Pancreas (tissue), 10 donors: ENCODE measurements at regions not wholly inside any gene's neighbourhood (a gene's known extent, or its start where the extent isn't known, plus 50 kb on each side); places are given as distances from the start of the nearest gene placed in this dataset.

ENCODE experiments used
- ATAC-seq, 4 donors: fragments of 200-7000 bp; cut with Tn5 transposase; one replicate each; pipeline versions ENCODE4 v1.8.0 to v1.9.1; 2020; ENCODE audit warnings: mild to moderate bottlenecking in 4 of 4, moderate library complexity in 4 of 4
- DNase-seq, 6 donors: peaks; one replicate each; pipeline ENCODE4 v3.0.0-alpha.2; 2020
- FAIRE-seq: peaks from 2 replicates; lab custom pipeline; 2012; peaks lifted over from hg19 to GRCh38; lab: Jason Lieb, UNC
- H3K27ac ChIP-seq, 4 donors: fragments of 200-600 bp; sonication (generic); 1 replicate in 3 of 4; 2 replicates in 1 of 4; pipeline versions ENCODE4 v1.5.0 to v1.8.0; 2020
- H3K27me3 ChIP-seq, 4 donors: fragments of 200-600 bp; one replicate each; pipeline ENCODE4 v1.8.0; 2021
- H3K36me3 ChIP-seq, 3 donors: fragments of 200-600 bp; sonication (generic) in 1 of 3; one replicate each; pipeline versions ENCODE4 v1.5.0 to v1.8.0; 2020 to 2021
- H3K4me1 ChIP-seq, 3 donors: fragments of 200-600 bp; one replicate each; pipeline ENCODE4 v1.8.0; 2021
- H3K4me3 ChIP-seq, 4 donors: fragments of 200-600 bp; sonication (generic) in 2 of 4; one replicate each; pipeline versions ENCODE4 v1.5.0 to v1.8.0; 2020 to 2021
- H3K9me3 ChIP-seq, 4 donors: fragments of 200-600 bp; one replicate each; pipeline ENCODE4 v1.8.0; 2021
- CTCF ChIP-seq, 4 donors: fragments of 200-600 bp; sonication (generic) in 3 of 4; IDR thresholded peaks; one replicate each; pipeline versions ENCODE4 v1.5.0 to v1.8.0; 2021; ENCODE audit warnings: antibody characterized with exemption in 4 of 4
- whole genome bisulfite sequencing, 2 donors: extraction: QIAGEN DNeasy Blood & Tissue Kit; methylation state at CpG; one replicate each; pipeline ENCODE4 v1.1.7; 2013; 5-methylcytosine and 5-hydroxymethylcytosine counted together
- intact Hi-C, 3 donors: fragments of 100-400 bp; cut with DNase I; formaldehyde crosslinking; loops; one replicate each; pipeline versions ENCODE4 v1.11.1 to v1.14.2; 2022
- donor health status: healthy with polysubstance abuse.
- donor health status: DM: no; HTN: no; CAD: no; lungs with moderate emphysema.
- donor health status: DM: no; HTN: no; CAD: no.
- donor health status: control.
- donor health status: control.
- donor health status: Bipolar disorder and iron deficiency.
- donor health status: DM: yes; HTN: yes; CAD: no.
- donor health status: DM: no; HTN: no; CAD: no.
- donor health status: DM: no; HTN: no; CAD: no.
- donor health status: DM: yes; HTN: yes; CAD: no.

DNA sequence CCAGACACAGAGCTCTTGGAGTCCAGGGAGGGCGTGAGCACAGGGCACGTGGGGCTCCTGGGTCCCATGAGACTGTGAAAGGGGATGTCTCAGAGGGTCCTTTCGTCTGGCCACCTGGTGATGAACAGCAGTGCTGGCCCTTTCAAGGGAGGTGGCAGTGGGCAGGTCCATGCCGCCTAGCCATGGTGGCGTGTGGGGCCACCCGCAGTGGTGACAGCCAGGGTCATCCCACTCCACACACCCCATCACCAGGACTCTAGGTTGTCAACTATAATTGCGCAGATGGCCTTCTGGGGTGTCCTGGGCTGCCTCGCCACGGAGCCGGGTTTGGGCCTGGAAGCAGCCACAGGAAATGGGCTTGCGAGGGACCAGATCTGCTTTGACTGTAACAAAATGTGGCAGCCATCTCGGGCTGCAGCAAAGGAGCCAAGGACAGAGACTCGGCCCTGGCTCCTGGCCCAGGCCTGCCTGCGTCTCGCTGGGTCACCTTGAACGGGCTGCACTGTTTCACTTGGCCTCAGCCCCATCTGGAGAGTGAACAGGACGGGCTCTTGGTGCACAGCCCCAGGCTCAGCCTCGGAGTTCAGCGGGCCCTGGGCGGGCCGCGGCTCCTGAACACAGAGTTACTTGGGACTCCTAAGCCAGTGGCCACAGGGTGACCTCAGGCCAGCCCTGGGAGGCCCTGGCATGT, 1350.5 kb downstream of the BRD1 start:
- no peak for TF ChIP-seq CTCF (IDR thresholded peaks at IDR 0.05)
- WGBS, 2 donors = 51 to 56% methylated on average over 21 to 22 of the region's 22 CpGs
- intact Hi-C loops = no loop called here
- Histone ChIP-seq H3K27ac (no peak overlapping the region), H3K4me1 (no peaks in the 10 kb centered on the region), H3K27me3 (no peaks in the 10 kb centered on the region), H3K36me3 (no peaks in the 10 kb centered on the region), H3K4me3 (no peak overlapping the region), H3K9me3 (no peaks in the 10 kb centered on the region)
- DNase-seq = peak in 3 of 6 donors; percentile 19 to 54 (median 21)
- ATAC-seq = peak; percentile 12 to 83 (median 73)
- FAIRE-seq = no peak

- 83 to 94% methylated on average over 5 of the region's 5 CpGs for WGBS, 2 donors
- H3K9me3 ChIP-seq = no peaks in the 10 kb centered on the region
- ATAC-seq = no peak
- peak in 1 of 6 donors; percentile 18 for DNase-seq
- no peak overlapping the region for H3K27ac ChIP-seq
- no peak for FAIRE-seq
- no peaks in the 10 kb centered on the region for H3K36me3 ChIP-seq
- intact Hi-C loops = no loop called here
- H3K4me3 ChIP-seq = no peak overlapping the region
- TF ChIP-seq CTCF (IDR thresholded peaks at IDR 0.05) = no peak
- no peaks in the 10 kb centered on the region for H3K4me1 ChIP-seq
- H3K27me3 ChIP-seq = peaks cover 0 to under 1% (median 0%) of the 10 kb centered on the region in 4 donors
Observed at GRCh38 chr22:48476577-48476976, 1351.1 kb downstream of the BRD1 start.

DNA sequence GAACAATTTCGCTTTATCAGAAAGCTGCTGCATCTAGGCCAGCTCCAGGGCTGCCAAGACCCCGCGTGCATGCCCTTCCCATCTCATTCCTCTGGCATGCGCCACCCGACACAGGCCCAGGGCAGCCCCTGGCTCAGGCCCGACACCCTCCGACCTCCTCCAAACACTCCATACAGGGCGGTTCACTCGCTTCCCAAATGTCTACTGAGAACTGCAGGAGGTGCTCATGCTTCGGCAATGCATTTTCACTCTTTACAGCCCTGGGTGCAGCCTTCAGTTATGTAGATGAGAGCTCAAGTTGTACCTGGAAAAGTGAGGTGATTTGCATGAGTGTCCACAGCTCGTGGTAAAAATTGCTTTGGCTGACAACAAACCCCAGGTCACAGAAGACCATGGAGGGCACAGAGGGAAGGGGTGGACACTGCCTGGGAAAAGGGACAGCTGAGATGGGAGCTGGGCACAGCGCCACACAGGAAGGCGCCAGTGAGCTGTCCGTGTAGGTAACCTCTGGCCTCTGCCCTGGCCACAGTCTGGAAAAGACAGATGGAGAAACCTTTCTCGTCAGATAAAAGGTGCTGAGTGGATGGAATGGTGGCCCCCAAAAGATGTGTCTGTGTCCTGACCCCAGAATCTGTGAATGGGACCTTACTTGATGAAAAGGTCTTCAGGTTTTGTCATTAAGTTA, 1351.9 kb downstream of the BRD1 start:
- Histone ChIP-seq H3K9me3 (no peaks in the 10 kb centered on the region), H3K27ac (no peak overlapping the region), H3K4me1 (no peaks in the 10 kb centered on the region), H3K36me3 (no peaks in the 10 kb centered on the region), H3K27me3 (peaks cover 0 to 5% (median 2%) of the 10 kb centered on the region in 4 donors), H3K4me3 (no peak overlapping the region)
- intact Hi-C loops = no loop called here
- DNase-seq = peak in 1 of 6 donors; percentile 42
- no peak for TF ChIP-seq CTCF (IDR thresholded peaks at IDR 0.05)
- FAIRE-seq = no peak
- ATAC-seq = no peak
- 72 to 80% methylated on average over 15 of the region's 15 CpGs for WGBS, 2 donors

DNA sequence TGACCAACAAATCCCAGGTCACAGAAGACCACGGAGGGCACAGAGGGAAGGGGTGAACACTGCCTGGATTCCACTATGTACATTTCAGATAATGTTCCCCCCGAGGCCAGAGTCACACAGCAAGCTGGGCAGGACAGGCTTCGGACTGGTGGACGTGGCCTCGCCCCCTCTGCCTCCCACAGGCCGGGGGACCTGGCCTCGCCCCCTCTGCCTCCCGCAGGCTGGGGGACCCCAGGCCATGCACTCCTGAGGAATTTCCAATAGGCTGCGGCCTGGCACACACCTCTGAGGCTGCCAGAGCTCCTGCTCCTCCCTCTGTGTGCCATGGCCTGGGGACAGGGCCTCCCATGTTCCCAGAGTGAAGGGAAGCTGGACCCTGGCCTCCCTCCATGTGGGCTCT, 1352.8 kb downstream of the BRD1 start:
- WGBS, 2 donors = 67 to 80% methylated on average over 9 of the region's 9 CpGs
- Histone ChIP-seq H3K4me1 (no peaks in the 10 kb centered on the region), H3K27me3 (peaks cover 0 to 11% (median 2%) of the 10 kb centered on the region in 4 donors), H3K36me3 (no peaks in the 10 kb centered on the region), H3K4me3 (no peak overlapping the region), H3K9me3 (no peaks in the 10 kb centered on the region), H3K27ac (no peak overlapping the region)
- FAIRE-seq (no peak), DNase-seq (peak in 1 of 6 donors; percentile 27), ATAC-seq (no peak)
- intact Hi-C loops = no loop called here
- TF ChIP-seq CTCF (IDR thresholded peaks at IDR 0.05) = no peak

- no peak for FAIRE-seq
- H3K36me3 ChIP-seq = no peaks in the 10 kb centered on the region
- peaks cover 0 to 11% (median 2%) of the 10 kb centered on the region in 4 donors for H3K27me3 ChIP-seq
- no peak for ATAC-seq
- WGBS, 2 donors = 66 to 81% methylated on average over 7 of the region's 7 CpGs
- H3K27ac ChIP-seq = no peak overlapping the region
- no peaks in the 10 kb centered on the region for H3K9me3 ChIP-seq
- no peak for DNase-seq
- H3K4me1 ChIP-seq = no peaks in the 10 kb centered on the region
- H3K4me3 ChIP-seq = no peak overlapping the region
- intact Hi-C loops = no loop called here
- no peak for TF ChIP-seq CTCF (IDR thresholded peaks at IDR 0.05)
Observed at GRCh38 chr22:48473202-48473601, 1354.5 kb downstream of the BRD1 start.
